IPS DF 6.9 (cell line): ENCODE measurements at regions not wholly inside any gene's neighbourhood (a gene's known extent, or its start where the extent isn't known, plus 50 kb on each side); places are given as distances from the start of the nearest gene placed in this dataset.

Source experiments
- DNase-seq: peaks from one replicate; pipeline ENCODE4 v3.0.0-alpha.2; 2013; ENCODE audit warnings: low read depth, low spot score
- H3K27ac ChIP-seq: one replicate; pipeline ENCODE4 v1.5.1; 2013; ENCODE audit warnings: low read length, control low read depth
- H3K27me3 ChIP-seq: 2 replicates; pipeline ENCODE4 v1.6.1; 2013; ENCODE audit warnings: mild to moderate bottlenecking, low read length; ENCODE audit not compliant: control insufficient read depth, insufficient read depth
- H3K36me3 ChIP-seq: 2 replicates; pipeline ENCODE4 v1.6.1; 2013; ENCODE audit warnings: low read length; ENCODE audit not compliant: control insufficient read depth, insufficient read depth
- H3K4me1 ChIP-seq: 2 replicates; pipeline ENCODE4 v1.6.1; 2013; ENCODE audit warnings: low read length; ENCODE audit not compliant: control insufficient read depth, insufficient read depth
- H3K4me3 ChIP-seq: 2 replicates; pipeline ENCODE4 v1.5.1; 2013; ENCODE audit warnings: mild to moderate bottlenecking, low read length
- H3K9me3 ChIP-seq: 2 replicates; pipeline ENCODE4 v1.6.1; 2013; ENCODE audit warnings: low read length, inconsistent platforms; ENCODE audit not compliant: control insufficient read depth, insufficient read depth
- WGBS: extraction: QIAGEN DNeasy Blood & Tissue Kit; methylation state at CpG from one replicate; pipeline ENCODE4 v1.1.7; 2013; ENCODE audit warnings: mixed read lengths, missing lambda C conversion rate; ENCODE audit not compliant: insufficient read length, insufficient coverage; 5-methylcytosine and 5-hydroxymethylcytosine counted together

DNA sequence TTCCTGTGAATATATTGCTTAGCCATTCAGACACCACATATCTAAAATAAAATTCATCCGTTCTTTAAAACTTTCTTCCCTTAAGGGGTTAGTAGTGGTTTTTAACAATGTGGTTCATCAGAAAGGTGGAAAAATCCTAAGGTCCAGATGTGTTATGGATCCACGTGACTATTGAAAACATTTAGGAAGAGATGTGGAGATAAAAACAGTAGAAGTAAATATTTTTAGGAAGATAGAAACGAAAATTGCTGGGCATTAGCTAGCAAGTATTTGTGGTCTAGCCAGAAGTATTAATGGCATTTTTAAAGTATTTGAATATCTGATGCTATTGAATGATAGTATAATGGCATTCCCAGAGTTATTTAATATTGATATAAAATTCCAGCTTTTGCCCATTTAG, 180.8 kb downstream of the LTN1 start:
- no peak overlapping the region for H3K27ac ChIP-seq
- no peaks in the 10 kb centered on the region for H3K9me3 ChIP-seq
- no peaks in the 10 kb centered on the region for H3K27me3 ChIP-seq
- H3K4me1 ChIP-seq: no peaks in the 10 kb centered on the region
- no peaks in the 10 kb centered on the region for H3K36me3 ChIP-seq
- 100% methylated on average over 2 of the region's 3 CpGs for WGBS
- no peak for DNase-seq
- no peak overlapping the region for H3K4me3 ChIP-seq

DNA sequence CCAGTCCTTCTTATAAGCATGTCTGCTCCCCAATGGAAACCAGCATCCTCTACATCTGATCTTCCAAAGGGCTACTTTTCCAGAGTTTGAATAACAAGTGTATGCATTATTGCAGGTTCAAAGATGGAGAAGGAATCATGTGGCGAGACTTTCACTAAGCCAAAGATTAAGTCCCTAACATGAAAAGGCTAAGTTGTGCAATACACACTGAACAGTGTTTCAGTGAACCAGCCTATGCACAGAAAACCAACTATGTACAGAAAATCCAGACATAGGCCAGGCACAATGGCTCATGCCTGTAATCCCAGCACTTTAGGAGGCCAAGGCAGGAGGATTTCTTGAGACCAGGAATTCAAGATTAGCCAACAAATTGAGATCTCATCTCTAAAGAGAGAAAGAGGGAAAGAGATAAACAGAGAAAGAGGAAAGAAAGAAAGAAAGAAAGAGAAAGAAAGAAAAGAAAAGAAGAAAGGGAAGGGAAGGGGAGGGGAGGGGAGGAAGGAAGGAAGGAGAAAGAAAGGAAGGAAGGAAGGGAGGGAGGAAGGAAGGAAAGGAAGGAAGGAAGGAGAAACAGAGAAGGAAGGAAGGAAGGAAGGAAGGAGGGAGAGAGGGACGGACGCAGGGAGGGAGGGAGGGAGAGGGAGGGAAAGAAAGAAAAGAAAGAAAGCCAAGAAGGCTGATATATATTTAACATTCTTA, 181.7 kb downstream of the LTN1 start:
- no CpG with 5 or more reads among the region's 3 CpGs for WGBS
- Histone ChIP-seq H3K9me3 (no peaks in the 10 kb centered on the region), H3K4me1 (no peaks in the 10 kb centered on the region), H3K27ac (no peak overlapping the region), H3K27me3 (no peaks in the 10 kb centered on the region), H3K4me3 (no peak overlapping the region), H3K36me3 (no peaks in the 10 kb centered on the region)
- no peak for DNase-seq

DNA sequence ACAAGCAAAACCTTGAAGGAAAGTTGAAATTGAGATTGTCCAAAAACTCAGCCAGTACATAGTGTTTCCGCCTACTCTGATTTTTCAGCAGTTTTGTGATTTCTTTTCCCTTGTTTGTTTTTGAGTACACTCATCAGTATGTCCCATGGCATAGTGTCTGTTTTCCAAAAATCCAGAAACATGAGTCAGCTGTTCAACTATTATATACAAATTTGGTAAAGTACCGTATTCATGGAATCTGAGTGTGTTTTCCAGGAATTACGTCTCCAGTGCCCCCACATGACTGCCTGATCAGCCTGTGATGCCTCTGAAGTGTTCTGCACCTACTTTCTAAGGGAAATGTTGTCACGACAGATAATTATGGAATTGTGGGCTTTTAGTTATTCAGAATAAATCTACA, 186.8 kb downstream of the LTN1 start:
- Histone ChIP-seq H3K9me3 (no peaks in the 10 kb centered on the region), H3K36me3 (no peaks in the 10 kb centered on the region)
- no CpG with 5 or more reads among the region's 4 CpGs for WGBS

DNA sequence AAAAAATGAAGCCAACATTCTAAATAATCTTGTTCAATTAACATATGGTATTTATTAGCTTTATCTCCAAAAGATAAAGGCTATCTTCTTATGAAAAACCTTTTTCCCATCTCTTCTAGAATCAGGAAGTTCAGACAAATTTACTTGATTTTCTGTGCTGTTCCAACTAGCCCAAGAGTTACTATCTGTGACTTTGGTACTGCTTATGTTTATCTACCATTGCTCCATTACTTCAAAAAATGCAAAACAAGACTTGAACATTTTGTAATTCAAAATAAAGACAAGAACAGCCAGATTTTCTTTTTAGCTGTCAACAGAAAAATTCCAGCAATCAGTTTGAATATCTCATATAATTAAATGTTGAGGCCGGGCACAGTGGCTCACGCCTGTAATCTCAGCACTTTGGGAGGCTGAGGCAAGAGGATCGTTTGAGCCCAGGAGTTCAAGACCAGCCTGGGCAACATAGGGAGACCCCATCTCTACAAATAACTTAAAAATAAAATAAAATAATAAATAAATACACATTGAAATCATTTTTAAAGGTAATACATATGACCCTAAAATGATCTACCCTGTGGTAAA, 188.5 kb downstream of the LTN1 start:
- Histone ChIP-seq H3K36me3 (no peaks in the 10 kb centered on the region), H3K4me3 (no peak overlapping the region), H3K4me1 (no peaks in the 10 kb centered on the region), H3K27me3 (no peaks in the 10 kb centered on the region), H3K9me3 (no peaks in the 10 kb centered on the region), H3K27ac (no peak overlapping the region)
- WGBS: no CpG with 5 or more reads among the region's 3 CpGs
- DNase-seq: no peak

More for the DNA sequence above, 186.8 kb downstream of the LTN1 start:
- Histone ChIP-seq H3K27me3 (no peaks in the 10 kb centered on the region), H3K4me3 (no peak overlapping the region), H3K4me1 (no peaks in the 10 kb centered on the region), H3K27ac (no peak overlapping the region)
- DNase-seq: no peak

DNA sequence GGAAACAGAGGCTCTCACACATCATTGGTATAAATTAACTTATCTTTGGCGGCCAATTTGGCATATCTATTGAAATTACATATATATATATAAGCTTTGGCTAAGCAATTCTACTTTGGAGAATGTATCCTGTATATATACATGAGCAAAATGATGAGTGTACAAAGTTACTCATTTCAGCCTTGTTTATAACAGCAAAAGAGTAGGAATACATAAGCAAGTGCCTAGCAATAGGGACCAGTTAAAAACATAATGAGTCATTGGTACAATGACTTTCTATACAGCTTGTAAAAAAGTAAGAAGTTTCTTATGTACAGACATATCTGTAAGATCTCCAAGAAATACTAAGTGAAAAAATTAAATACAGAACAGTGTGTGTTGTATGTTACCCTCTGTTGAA, 190.8 kb downstream of the LTN1 start:
- H3K9me3 ChIP-seq: no peaks in the 10 kb centered on the region
- H3K27ac ChIP-seq: no peak overlapping the region
- no peak overlapping the region for H3K4me3 ChIP-seq
- no CpG with 5 or more reads among the region's 1 CpG for WGBS
- H3K36me3 ChIP-seq: no peaks in the 10 kb centered on the region
- H3K27me3 ChIP-seq: no peaks in the 10 kb centered on the region
- DNase-seq: no peak
- H3K4me1 ChIP-seq: no peaks in the 10 kb centered on the region

DNA sequence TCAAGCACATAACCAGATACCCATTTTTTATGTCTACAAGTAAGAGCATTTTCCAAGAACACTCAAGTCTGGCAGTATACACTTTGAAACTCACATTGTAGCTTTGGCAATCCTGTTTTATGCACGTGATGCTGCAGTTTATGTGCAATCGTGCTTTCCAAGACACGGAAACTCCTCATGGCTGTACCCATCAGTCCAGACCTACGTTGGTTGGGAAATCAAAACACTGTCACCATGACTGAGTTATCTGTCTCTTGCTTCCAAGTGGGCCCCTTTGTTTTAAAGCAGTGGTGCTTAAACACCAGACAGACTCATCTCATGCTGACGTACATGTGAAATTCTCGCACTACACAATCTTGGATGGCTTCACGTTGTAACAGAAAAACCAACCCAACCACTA, 192.8 kb downstream of the LTN1 start:
- H3K36me3 ChIP-seq: no peaks in the 10 kb centered on the region
- no CpG with 5 or more reads among the region's 7 CpGs for WGBS
- no peaks in the 10 kb centered on the region for H3K27me3 ChIP-seq
- no peak overlapping the region for H3K4me3 ChIP-seq
- DNase-seq: no peak
- no peak overlapping the region for H3K27ac ChIP-seq
- H3K9me3 ChIP-seq: no peaks in the 10 kb centered on the region
- no peaks in the 10 kb centered on the region for H3K4me1 ChIP-seq

- Histone ChIP-seq H3K27me3 (no peaks in the 10 kb centered on the region), H3K36me3 (no peaks in the 10 kb centered on the region), H3K4me3 (no peak overlapping the region), H3K9me3 (no peaks in the 10 kb centered on the region), H3K4me1 (no peaks in the 10 kb centered on the region), H3K27ac (no peak overlapping the region)
- no CpG with 5 or more reads among the region's 1 CpG for WGBS
- no peak for DNase-seq
Measured at GRCh38 chr21:28798798-28799197, 193.9 kb downstream of the LTN1 start.

- no peaks in the 10 kb centered on the region for H3K4me1 ChIP-seq
- H3K36me3 ChIP-seq: no peaks in the 10 kb centered on the region
- no peak for DNase-seq
- no peaks in the 10 kb centered on the region for H3K27me3 ChIP-seq
- H3K4me3 ChIP-seq: no peak overlapping the region
- WGBS: no CpG with 5 or more reads among the region's 1 CpG
- H3K9me3 ChIP-seq: no peaks in the 10 kb centered on the region
- H3K27ac ChIP-seq: no peak overlapping the region
Measured at GRCh38 chr21:28795251-28795650, 197.4 kb downstream of the LTN1 start.

GRCh38 chr21:28794371-28794851, 198.3 kb downstream of the LTN1 start:
- Histone ChIP-seq H3K36me3 (no peaks in the 10 kb centered on the region), H3K27me3 (no peaks in the 10 kb centered on the region), H3K27ac (no peak overlapping the region), H3K9me3 (no peaks in the 10 kb centered on the region), H3K4me1 (no peaks in the 10 kb centered on the region), H3K4me3 (no peak overlapping the region)
- DNase-seq: no peak
- WGBS: no CpG with 5 or more reads among the region's 2 CpGs

DNA sequence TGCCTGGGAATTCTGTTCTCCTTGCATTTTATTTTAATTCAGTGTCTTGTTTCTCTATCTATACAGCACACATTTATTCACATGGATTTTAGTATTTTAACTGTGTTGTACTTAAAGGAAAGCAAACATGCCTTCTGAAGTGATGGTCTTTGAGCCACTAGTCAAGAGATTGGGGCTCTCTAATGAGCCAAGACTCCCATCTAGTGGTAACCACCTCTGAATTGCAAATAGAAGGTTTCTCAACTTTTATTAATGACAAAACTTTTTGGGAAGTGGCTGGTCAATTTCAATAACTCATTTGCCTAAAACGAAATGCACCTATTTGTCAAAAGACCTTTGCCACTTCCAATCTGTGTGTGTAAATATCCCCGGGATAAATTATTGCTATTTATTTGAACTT, 199.6 kb downstream of the LTN1 start:
- Histone ChIP-seq H3K36me3 (no peaks in the 10 kb centered on the region), H3K4me1 (no peaks in the 10 kb centered on the region), H3K4me3 (no peak overlapping the region), H3K9me3 (no peaks in the 10 kb centered on the region), H3K27me3 (no peaks in the 10 kb centered on the region), H3K27ac (no peak overlapping the region)
- no peak for DNase-seq
- WGBS: no CpG with 5 or more reads among the region's 2 CpGs
